PFSK-1 (cell line): ENCODE measurements at regions not wholly inside any gene's neighbourhood (a gene's known extent, or its start where the extent isn't known, plus 50 kb on each side); places are given as distances from the start of the nearest gene placed in this dataset.

ENCODE experiments used
- FOXP2 ChIP-seq: optimal IDR thresholded peaks from 2 replicates; pipeline ENCODE3; 2011; ENCODE audit warnings: borderline replicate concordance, control low read depth, inconsistent platforms; ENCODE audit not compliant: insufficient read depth; ENCODE audit errors: extremely low read length, extremely low read depth
- POLR2AphosphoS5 ChIP-seq: IDR thresholded peaks from 2 replicates; pipeline ENCODE4 v1.6.1; 2012; ENCODE audit warnings: low read depth, mild to moderate bottlenecking, control low read depth, low read length, moderate library complexity
- REST ChIP-seq, 2 experiments: IDR thresholded peaks; 2 replicates each; pipeline versions ENCODE4 v1.6.1 to v1.8.0; 2011 to 2012; ENCODE audit warnings: low read depth in 2 of 2, low read length in 2 of 2, control low read depth in 1 of 2, inconsistent platforms in 1 of 2, mild to moderate bottlenecking in 1 of 2, moderate library complexity in 1 of 2; ENCODE audit not compliant: insufficient read depth in 1 of 2
- SIN3A ChIP-seq: IDR thresholded peaks from 2 replicates; pipeline ENCODE4 v1.6.1; 2012; ENCODE audit warnings: mild to moderate bottlenecking, low read length, moderate library complexity, borderline replicate concordance; ENCODE audit not compliant: insufficient read depth
- TAF1 ChIP-seq: IDR thresholded peaks from 2 replicates; pipeline ENCODE4 v1.6.1; 2012; ENCODE audit warnings: low read length, control low read depth, borderline replicate concordance; ENCODE audit not compliant: insufficient read depth

DNA sequence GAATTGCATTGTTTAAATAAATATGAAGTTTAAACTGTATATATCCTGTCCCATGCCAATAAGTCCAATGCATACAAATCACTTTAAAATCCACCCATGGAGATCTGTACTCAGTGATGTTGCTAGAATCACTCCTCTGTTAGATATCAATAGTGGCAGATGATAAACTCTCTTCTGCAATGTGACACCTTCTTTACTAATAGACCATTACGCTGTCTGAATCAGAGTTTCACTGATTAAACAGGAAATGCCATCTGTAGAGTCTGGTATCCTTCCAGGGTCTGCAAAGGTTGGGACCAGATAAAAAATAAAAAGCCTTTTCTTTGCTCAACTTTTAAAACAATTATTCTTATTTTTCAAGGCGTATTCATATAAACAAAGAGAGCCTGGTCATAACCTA is 134.5 kb downstream of the EDN3 start:
- TF ChIP-seq FOXP2 (no peak), POLR2AphosphoS5 (no peak), SIN3A (no peak), REST (IDR thresholded peaks at IDR 0.05; ENCODE audit: insufficient read depth in 1 of 2, low read depth in 2 of 2, low read length in 2 of 2) (no peak)

DNA sequence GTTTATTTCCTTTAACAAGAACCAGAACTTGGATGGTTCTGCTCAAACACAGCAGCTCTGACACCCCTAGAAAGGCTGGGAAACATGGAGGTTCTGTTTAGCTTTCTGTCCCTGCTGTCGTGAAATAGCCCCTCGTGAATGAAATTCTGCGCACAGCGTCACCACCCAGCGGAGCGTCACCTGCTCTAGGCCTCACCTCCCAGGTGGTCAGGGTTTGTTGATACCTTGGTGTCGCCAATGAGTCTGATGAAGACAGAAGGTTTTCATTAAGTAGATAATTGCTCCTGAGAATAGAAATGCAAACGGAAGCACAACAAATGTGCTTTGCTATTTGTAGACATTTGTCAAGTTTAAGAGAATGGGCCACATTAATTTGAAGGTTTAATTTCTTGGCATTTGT is 135.1 kb downstream of the EDN3 start:
- no peak for TF ChIP-seq POLR2AphosphoS5

DNA sequence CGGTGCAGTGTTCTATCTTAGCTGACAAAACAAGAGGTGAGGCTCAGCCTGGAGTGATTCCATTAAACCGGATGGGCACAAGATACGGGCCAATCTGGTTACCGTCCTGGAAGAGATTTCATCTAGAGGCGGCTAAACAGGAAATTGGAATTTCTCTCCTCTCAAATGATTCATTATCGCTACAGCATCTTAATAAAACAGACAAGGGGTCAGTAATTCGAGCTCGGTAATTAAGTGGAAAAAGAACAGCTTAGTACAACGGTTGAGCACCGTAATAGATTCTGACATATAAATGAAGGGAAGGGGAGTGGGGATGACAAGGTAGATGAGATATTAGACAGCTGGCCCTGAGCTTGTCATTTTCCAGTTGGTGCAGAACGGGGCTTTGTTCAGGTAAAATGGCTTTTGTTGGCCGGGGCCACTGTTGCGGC is 137.2 kb downstream of the EDN3 start:
- TF ChIP-seq REST (IDR thresholded peaks at IDR 0.05; ENCODE audit: insufficient read depth in 1 of 2, low read depth in 2 of 2, low read length in 2 of 2) = peak in 1 of 2 experiments; percentile 53; a peak in 1 of 4 replicates
- TF ChIP-seq POLR2AphosphoS5 = no peak

DNA sequence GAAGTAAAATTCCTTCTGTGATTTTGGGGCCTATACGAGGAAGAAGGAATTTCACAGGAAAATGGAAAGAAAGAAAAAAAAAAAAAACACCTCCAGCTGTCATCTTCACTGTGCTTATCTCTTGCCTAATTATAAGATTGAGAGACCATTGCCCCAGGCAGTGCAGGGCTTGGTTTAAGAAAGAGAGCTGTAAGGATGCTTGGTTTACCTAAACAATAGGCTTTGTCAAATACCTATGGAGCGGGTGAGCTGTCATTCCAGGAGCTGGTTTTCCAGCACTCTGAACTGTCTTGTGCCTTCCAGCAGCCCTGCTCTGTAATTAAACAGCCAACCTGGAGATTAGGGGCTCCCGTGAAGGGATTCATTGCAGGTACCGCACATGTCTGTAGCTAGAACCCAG is 137.8 kb downstream of the EDN3 start:
- TF ChIP-seq FOXP2 (no peak), POLR2AphosphoS5 (no peak), SIN3A (no peak), REST (IDR thresholded peaks at IDR 0.05; ENCODE audit: insufficient read depth in 1 of 2, low read depth in 2 of 2, low read length in 2 of 2) (no peak), TAF1 (no peak)

DNA sequence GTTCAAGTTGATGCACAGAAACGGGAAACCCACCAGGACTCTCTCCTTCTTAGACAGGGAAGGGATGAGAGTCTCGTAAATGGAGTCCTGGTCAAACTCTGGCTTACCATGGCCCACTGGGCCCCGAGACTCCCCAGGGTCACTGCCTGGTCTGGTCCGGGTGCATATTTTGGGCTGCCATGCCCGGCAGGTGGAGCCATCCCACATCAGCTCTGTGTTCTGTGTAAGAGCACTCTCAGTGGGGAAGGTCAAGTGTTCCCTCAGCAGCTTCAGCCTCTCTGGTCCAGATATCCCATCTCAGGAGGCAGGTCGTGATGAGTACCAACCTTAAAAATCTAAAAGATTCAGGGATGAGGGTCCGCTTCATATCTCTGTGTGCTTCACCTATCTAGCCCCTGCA is 138.8 kb downstream of the EDN3 start:
- TF ChIP-seq POLR2AphosphoS5 (no peak), TAF1 (no peak), SIN3A (no peak), REST (IDR thresholded peaks at IDR 0.05; ENCODE audit: insufficient read depth in 1 of 2, low read depth in 2 of 2, low read length in 2 of 2) (no peak), FOXP2 (no peak)

DNA sequence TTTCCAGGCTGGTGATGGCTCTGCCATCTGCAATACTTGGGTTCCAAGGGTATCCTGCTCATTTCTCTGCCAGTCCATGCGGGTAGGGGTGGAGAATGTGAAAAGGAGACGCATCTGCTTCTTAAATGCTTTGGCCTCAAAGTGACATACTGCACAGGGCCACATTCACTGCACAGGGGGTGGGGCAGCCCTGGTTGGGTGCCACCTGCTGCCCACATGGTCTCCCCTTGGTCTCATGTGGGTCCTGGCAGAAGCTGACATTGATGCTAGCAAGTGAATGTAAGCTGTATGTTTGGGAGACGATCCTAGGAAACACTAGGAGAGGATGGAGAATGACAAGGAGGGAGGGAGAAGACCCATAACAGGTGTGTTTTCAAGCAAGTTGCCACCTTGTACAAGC is 140.9 kb downstream of the EDN3 start:
- TF ChIP-seq REST (IDR thresholded peaks at IDR 0.05; ENCODE audit: insufficient read depth in 1 of 2, low read depth in 2 of 2, low read length in 2 of 2) = no peak
- no peak for TF ChIP-seq SIN3A
- TF ChIP-seq FOXP2 = no peak
- TF ChIP-seq TAF1 = no peak
- no peak for TF ChIP-seq POLR2AphosphoS5
